ENCODE measurements at regions not wholly inside any gene's neighbourhood (a gene's known extent, or its start where the extent isn't known, plus 50 kb on each side); places are given as distances from the start of the nearest gene placed in this dataset.

GRCh38 chr20:60900618-60901017, 351.4 kb upstream of the CDH4 start:
- DNase-seq, result no peak

- DNase-seq, result no peak
Observed at GRCh38 chr20:60901831-60902230, 350.2 kb upstream of the CDH4 start.

- no peak for DNase-seq
Observed at GRCh38 chr20:60903325-60903971, 348.6 kb upstream of the CDH4 start.

- no peak for DNase-seq
Observed at GRCh38 chr20:60904730-60905129, 347.3 kb upstream of the CDH4 start.

- DNase-seq, result no peak
Observed at GRCh38 chr20:60905919-60906318, 346.1 kb upstream of the CDH4 start.

- DNase-seq, result no peak
Observed at GRCh38 chr20:60906555-60906954, 345.5 kb upstream of the CDH4 start.

- DNase-seq, result no peak
Observed at GRCh38 chr20:60913298-60913697, 338.8 kb upstream of the CDH4 start.

GRCh38 chr20:60921022-60921622, 330.9 kb upstream of the CDH4 start:
- DNase-seq, result peak; percentile 50

GRCh38 chr20:60926831-60927230, 325.2 kb upstream of the CDH4 start:
- no peak for DNase-seq

- DNase-seq, result no peak
Observed at GRCh38 chr20:60928341-60928740, 323.7 kb upstream of the CDH4 start.

GRCh38 chr20:60930023-60930790, 321.9 kb upstream of the CDH4 start:
- DNase-seq, result no peak

- no peak for DNase-seq
Observed at GRCh38 chr20:60931696-60932095, 320.4 kb upstream of the CDH4 start.

- DNase-seq, result no peak
Observed at GRCh38 chr20:60934724-60935123, 317.3 kb upstream of the CDH4 start.

GRCh38 chr20:60935971-60936370, 316.1 kb upstream of the CDH4 start:
- no peak for DNase-seq

GRCh38 chr20:60937585-60937984, 314.5 kb upstream of the CDH4 start:
- DNase-seq, result peak; percentile 16

- no peak for DNase-seq
Observed at GRCh38 chr20:60941379-60941778, 310.7 kb upstream of the CDH4 start.

GRCh38 chr20:60947819-60948218, 304.2 kb upstream of the CDH4 start:
- no peak for DNase-seq

- no peak for DNase-seq
Observed at GRCh38 chr20:60948224-60948623, 303.8 kb upstream of the CDH4 start.

GRCh38 chr20:60950561-60950960, 301.5 kb upstream of the CDH4 start:
- no peak for DNase-seq

GRCh38 chr20:60950974-60951373, 301.1 kb upstream of the CDH4 start:
- DNase-seq, result no peak

GRCh38 chr20:60952861-60953260, 299.2 kb upstream of the CDH4 start:
- no peak for DNase-seq

- no peak for DNase-seq
Observed at GRCh38 chr20:60953321-60953720, 298.7 kb upstream of the CDH4 start.

- peak; percentile 28 for DNase-seq
Observed at GRCh38 chr20:60955706-60956105, 296.4 kb upstream of the CDH4 start.

Data from muscle of arm (tissue), 1 donor.